Neural cell (in vitro differentiated cells): ENCODE measurements at regions not wholly inside any gene's neighbourhood (a gene's known extent, or its start where the extent isn't known, plus 50 kb on each side); places are given as distances from the start of the nearest gene placed in this dataset.

Experiments
- H2AFZ ChIP-seq: fragments of 200-600, 300-800 bp; sonication (generic), shearing (Covaris generic); 2 replicates; pipeline ENCODE4 v1.6.0; 2014; ENCODE audit warnings: low read depth, mild to moderate bottlenecking, antibody characterized with exemption, low read length, moderate library complexity
- H3F3A ChIP-seq: fragments of 200-600 bp; shearing (Covaris generic); 2 replicates; pipeline ENCODE4 v1.6.1; 2016; ENCODE audit warnings: mild to moderate bottlenecking, moderate library complexity, mixed read lengths, antibody characterized with exemption, low read length; ENCODE audit not compliant: insufficient read depth, poor library complexity, severe bottlenecking
- H3K27ac ChIP-seq: fragments of 200-600, 300-800 bp; sonication (generic), shearing (Covaris generic); 2 replicates; pipeline ENCODE4 v1.5.1; 2014; ENCODE audit warnings: mild to moderate bottlenecking, low read length, moderate library complexity
- H3K27me3 ChIP-seq: fragments of 300-800, 200-600 bp; sonication (generic), shearing (Covaris generic); 2 replicates; pipeline ENCODE4 v1.6.0; 2014; ENCODE audit warnings: mild to moderate bottlenecking, low read depth, low read length, moderate library complexity; ENCODE audit not compliant: insufficient read depth
- H3K36me3 ChIP-seq: fragments of 300-800, 200-600 bp; sonication (generic), shearing (Covaris generic); 2 replicates; pipeline ENCODE4 v1.5.1; 2014; ENCODE audit warnings: mild to moderate bottlenecking, antibody characterized with exemption, low read length, moderate library complexity; ENCODE audit not compliant: insufficient read depth
- H3K4me2 ChIP-seq: fragments of 300-800, 200-600 bp; sonication (generic), shearing (Covaris generic); 2 replicates; pipeline ENCODE4 v1.6.0; 2014; ENCODE audit warnings: mild to moderate bottlenecking, low read length
- H3K4me3 ChIP-seq: fragments of 300-800, 200-600 bp; sonication (generic), shearing (Covaris generic); 2 replicates; pipeline ENCODE4 v1.5.1; 2014; ENCODE audit warnings: mild to moderate bottlenecking, low read length, moderate library complexity
- H3K79me2 ChIP-seq: fragments of 200-600 bp; shearing (Covaris generic); replicated peaks from 2 replicates; pipeline ENCODE4 v1.6.0; 2014; ENCODE audit warnings: mild to moderate bottlenecking, low read length, moderate library complexity; ENCODE audit not compliant: insufficient read depth
- H3K9ac ChIP-seq: fragments of 300-800, 200-600 bp; sonication (generic), shearing (Covaris generic); 2 replicates; pipeline ENCODE4 v1.6.1; 2016; ENCODE audit warnings: mild to moderate bottlenecking, low read length, mixed read lengths
- H3K9me2 ChIP-seq: fragments of 200-600 bp; shearing (Covaris generic); 2 replicates; pipeline ENCODE4 v1.6.1; 2016; ENCODE audit warnings: mild to moderate bottlenecking, low read length, mixed read lengths; ENCODE audit not compliant: insufficient read depth
- H3K9me3 ChIP-seq: fragments of 200-600, 300-800 bp; sonication (generic), shearing (Covaris generic); 2 replicates; pipeline ENCODE4 v1.6.1; 2016; ENCODE audit warnings: mild to moderate bottlenecking, mixed run types, low read length, moderate library complexity, mixed read lengths
- H4K20me1 ChIP-seq: fragments of 200-600 bp; shearing (Covaris generic); 2 replicates; pipeline ENCODE4 v1.6.1; 2016; ENCODE audit warnings: mild to moderate bottlenecking, mixed run types; ENCODE audit not compliant: insufficient read depth
- EP300 ChIP-seq: fragments of 450-650 bp; conservative IDR thresholded peaks from 2 replicates; pipeline ENCODE4 v1.6.1; 2014; ENCODE audit warnings: antibody characterized with exemption, mild to moderate bottlenecking, moderate library complexity; ENCODE audit not compliant: poor library complexity, severe bottlenecking
- EZH2 ChIP-seq: fragments of 200-600, 300-800 bp; shearing (Covaris generic), sonication (generic); IDR thresholded peaks from 2 replicates; pipeline ENCODE4 v1.6.1; 2014; ENCODE audit warnings: antibody characterized with exemption, low read length, borderline replicate concordance, mild to moderate bottlenecking; ENCODE audit not compliant: insufficient read depth, poor library complexity, severe bottlenecking
- MXI1 ChIP-seq: fragments of 450-650 bp; conservative IDR thresholded peaks from 2 replicates; pipeline ENCODE4 v1.6.1; 2014; ENCODE audit warnings: antibody characterized with exemption, mild to moderate bottlenecking; ENCODE audit not compliant: poor library complexity, severe bottlenecking
- POLR2AphosphoS5 ChIP-seq: IDR thresholded peaks from 2 replicates; pipeline ENCODE4 v1.6.1; 2012
- RAD21 ChIP-seq: fragments of 450-650 bp; conservative IDR thresholded peaks from 2 replicates; pipeline ENCODE4 v1.6.1; 2014; ENCODE audit warnings: antibody characterized with exemption, mild to moderate bottlenecking, moderate library complexity
- SMC3 ChIP-seq: fragments of 450-650 bp; conservative IDR thresholded peaks from 2 replicates; pipeline ENCODE4 v1.6.1; 2014; ENCODE audit warnings: antibody characterized with exemption, mild to moderate bottlenecking, moderate library complexity; ENCODE audit not compliant: poor library complexity
- TAF1 ChIP-seq: IDR thresholded peaks from 2 replicates; pipeline ENCODE4 v1.6.1; 2012; ENCODE audit warnings: low read depth
- TF ChIP-seq, protein P1 (sequence below): IDR thresholded peaks from 2 replicates; pipeline ENCODE4 v1.6.1; 2012; ENCODE audit warnings: borderline replicate concordance
- TF ChIP-seq, protein P2 (sequence below): fragments of 450-650 bp; IDR thresholded peaks from 2 replicates; pipeline ENCODE4 v1.5.1; 2014; ENCODE audit warnings: antibody characterized with exemption, mild to moderate bottlenecking, moderate library complexity; ENCODE audit not compliant: poor library complexity, severe bottlenecking

DNA sequence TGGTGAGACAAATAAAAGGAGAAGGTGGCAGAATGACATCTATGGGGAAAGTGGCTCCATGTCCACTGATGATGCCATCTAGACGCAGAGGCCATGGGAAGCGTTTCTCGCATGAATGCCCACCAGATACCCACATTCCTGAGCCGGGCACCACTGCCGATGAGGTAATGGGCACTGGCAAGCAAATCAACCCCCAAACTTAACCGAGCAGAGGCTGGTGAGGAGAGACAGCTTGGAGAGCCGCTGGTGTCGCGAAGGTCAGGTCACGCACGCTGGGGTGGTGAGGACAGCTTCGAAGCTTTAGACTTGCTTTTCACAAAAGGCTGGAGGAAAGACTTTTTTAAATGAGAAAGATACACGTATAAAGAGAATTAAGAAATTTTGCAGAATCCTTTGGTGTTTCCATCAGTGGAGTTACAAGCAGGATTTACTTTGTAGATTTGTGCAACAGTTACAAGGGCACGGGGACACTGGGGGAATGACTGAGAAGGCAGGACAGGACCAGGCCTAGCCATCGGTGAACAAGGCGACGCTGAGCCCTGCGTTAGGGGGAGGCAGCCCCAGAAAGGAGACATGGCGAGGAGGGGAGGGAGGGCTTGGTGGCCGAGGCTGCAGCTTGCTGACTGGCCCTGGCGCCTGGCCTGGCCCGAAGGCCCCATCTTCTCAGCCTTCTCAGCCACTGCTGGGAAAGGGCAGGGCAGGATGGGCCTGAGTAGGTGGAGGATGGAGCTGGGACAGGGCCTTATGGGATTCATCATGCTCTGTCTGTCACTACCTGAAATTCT is 83.9 kb upstream of the HDAC4 start:
- Histone ChIP-seq H3K79me2 (no peaks in the 10 kb centered on the region), H3K9ac (no peak overlapping the region), H3F3A (no peaks in the 10 kb centered on the region), H3K4me2 (no peak overlapping the region), H3K9me3 (no peaks in the 10 kb centered on the region), H3K9me2 (no peaks in the 10 kb centered on the region), H3K36me3 (no peaks in the 10 kb centered on the region), H4K20me1 (no peaks in the 10 kb centered on the region), H3K27ac (no peak overlapping the region), H2AFZ (no peak overlapping the region), H3K27me3 (no peaks in the 10 kb centered on the region), H3K4me3 (no peak overlapping the region)
- no peak for TF ChIP-seq MXI1
- no peak for TF ChIP-seq EZH2
- TF ChIP-seq POLR2AphosphoS5 = no peak
- TF ChIP-seq, protein P1, sequence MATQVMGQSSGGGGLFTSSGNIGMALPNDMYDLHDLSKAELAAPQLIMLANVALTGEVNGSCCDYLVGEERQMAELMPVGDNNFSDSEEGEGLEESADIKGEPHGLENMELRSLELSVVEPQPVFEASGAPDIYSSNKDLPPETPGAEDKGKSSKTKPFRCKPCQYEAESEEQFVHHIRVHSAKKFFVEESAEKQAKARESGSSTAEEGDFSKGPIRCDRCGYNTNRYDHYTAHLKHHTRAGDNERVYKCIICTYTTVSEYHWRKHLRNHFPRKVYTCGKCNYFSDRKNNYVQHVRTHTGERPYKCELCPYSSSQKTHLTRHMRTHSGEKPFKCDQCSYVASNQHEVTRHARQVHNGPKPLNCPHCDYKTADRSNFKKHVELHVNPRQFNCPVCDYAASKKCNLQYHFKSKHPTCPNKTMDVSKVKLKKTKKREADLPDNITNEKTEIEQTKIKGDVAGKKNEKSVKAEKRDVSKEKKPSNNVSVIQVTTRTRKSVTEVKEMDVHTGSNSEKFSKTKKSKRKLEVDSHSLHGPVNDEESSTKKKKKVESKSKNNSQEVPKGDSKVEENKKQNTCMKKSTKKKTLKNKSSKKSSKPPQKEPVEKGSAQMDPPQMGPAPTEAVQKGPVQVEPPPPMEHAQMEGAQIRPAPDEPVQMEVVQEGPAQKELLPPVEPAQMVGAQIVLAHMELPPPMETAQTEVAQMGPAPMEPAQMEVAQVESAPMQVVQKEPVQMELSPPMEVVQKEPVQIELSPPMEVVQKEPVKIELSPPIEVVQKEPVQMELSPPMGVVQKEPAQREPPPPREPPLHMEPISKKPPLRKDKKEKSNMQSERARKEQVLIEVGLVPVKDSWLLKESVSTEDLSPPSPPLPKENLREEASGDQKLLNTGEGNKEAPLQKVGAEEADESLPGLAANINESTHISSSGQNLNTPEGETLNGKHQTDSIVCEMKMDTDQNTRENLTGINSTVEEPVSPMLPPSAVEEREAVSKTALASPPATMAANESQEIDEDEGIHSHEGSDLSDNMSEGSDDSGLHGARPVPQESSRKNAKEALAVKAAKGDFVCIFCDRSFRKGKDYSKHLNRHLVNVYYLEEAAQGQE = no peak
- no peak for TF ChIP-seq TAF1

DNA sequence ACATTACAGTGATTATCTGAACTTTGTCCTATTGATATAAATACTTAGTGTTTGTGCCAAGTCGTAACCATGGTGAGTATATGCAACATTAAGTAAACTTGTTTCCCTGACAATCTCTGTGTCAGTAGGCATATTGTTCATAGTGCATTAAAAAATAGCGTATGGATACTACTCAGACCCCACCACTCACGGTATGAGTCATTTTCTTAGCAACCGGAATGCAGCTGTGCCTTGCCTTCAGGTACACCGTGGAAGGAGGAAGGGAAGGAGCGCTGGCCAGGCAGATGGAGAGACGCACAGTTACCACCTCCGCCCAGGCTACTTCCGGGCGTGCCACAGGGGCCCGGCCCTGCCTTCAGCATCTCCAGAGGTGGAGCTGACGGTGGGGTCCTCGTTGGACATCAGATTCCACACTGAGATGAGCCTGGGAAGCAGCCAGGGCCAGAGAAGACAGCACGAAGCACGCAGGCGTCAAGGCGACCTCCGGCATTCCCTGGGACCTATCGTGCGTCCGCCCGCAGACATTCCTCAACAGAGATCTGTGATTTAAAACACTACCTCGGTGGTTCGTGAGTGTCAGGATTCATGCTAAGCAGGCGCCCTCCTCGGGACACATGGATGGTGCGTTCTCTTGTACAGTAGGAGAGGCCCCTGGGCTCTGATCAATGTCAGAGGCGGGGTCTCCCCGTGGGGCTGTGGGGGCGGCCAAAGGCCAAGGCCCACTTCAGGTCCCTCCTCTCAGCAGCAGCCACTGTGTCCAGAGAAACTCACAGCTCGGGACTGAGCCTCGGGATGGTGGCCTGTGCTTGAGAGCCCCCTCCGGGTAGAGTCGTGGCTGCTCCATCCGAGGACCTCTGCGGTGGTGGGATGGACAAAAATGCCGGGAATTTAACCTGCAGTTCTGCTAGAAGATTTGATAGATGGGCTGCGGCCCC is 82.2 kb upstream of the HDAC4 start:
- Histone ChIP-seq H3K79me2 (no peaks in the 10 kb centered on the region), H3K4me3 (no peak overlapping the region), H3K36me3 (no peaks in the 10 kb centered on the region), H4K20me1 (no peaks in the 10 kb centered on the region), H3K9me3 (no peaks in the 10 kb centered on the region), H3K9me2 (no peaks in the 10 kb centered on the region), H3F3A (no peaks in the 10 kb centered on the region), H3K4me2 (no peak overlapping the region), H3K27me3 (no peaks in the 10 kb centered on the region), H2AFZ (no peak overlapping the region), H3K9ac (no peak overlapping the region), H3K27ac (no peak overlapping the region)
- TF ChIP-seq, protein P1 = no peak
- TF ChIP-seq POLR2AphosphoS5 (no peak), EP300 (no peak), SMC3 (no peak), EZH2 (no peak), RAD21 (no peak), MXI1 (no peak), TAF1 (no peak)
- TF ChIP-seq, protein P2, sequence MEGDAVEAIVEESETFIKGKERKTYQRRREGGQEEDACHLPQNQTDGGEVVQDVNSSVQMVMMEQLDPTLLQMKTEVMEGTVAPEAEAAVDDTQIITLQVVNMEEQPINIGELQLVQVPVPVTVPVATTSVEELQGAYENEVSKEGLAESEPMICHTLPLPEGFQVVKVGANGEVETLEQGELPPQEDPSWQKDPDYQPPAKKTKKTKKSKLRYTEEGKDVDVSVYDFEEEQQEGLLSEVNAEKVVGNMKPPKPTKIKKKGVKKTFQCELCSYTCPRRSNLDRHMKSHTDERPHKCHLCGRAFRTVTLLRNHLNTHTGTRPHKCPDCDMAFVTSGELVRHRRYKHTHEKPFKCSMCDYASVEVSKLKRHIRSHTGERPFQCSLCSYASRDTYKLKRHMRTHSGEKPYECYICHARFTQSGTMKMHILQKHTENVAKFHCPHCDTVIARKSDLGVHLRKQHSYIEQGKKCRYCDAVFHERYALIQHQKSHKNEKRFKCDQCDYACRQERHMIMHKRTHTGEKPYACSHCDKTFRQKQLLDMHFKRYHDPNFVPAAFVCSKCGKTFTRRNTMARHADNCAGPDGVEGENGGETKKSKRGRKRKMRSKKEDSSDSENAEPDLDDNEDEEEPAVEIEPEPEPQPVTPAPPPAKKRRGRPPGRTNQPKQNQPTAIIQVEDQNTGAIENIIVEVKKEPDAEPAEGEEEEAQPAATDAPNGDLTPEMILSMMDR = no peak
